Hematopoietic multipotent progenitor cell (in vitro differentiated cells): ENCODE measurements at regions not wholly inside any gene's neighbourhood (a gene's known extent, or its start where the extent isn't known, plus 50 kb on each side); places are given as distances from the start of the nearest gene placed in this dataset.
"Not testable (repeated sequence)": the region's sequence is repeated elsewhere in the genome, so short reads cannot be mapped to it uniquely, and the experiment has no call there.

Experiments used
- DNase-seq, 3 donors: peaks; one replicate each; pipeline ENCODE4 v3.0.0-alpha.2; 2011 to 2015; ENCODE audit warnings: low read depth in 2 of 3, low spot score in 2 of 3

DNA sequence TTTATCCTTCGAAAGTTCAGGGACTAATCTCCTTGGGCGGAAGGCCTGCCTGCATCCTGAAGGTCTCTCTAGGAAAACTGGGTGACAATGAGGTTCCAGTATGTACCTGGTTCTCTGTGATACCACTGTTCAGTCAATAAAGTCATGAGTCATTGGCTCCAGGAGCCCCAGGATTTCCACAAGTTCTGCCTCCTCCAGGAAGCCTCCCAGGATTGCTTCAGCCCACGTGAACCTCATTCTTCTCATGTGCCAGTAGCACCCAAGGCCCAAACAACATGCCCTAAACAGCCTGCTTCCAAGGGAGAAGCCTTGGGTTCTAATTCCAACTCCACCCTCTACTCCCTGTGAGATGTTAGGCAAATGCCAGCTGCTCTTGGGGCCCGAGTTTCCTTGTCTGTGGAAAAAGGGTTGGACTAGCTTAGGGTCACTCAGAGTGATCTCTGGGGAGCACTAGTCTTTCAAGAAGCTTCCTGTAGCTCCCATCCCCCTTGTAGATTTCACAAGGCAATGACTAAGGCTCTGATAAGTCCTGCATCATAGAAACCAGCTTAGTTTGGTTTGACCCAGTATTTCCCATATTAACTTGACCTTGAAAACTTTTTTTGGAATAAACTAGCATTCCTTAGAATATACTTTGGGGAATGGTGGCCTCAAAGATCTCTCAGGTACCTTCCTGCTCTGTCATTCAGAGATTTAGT, 118.3 kb upstream of the ATP2B2 start:
- DNase-seq, result no peak

DNA sequence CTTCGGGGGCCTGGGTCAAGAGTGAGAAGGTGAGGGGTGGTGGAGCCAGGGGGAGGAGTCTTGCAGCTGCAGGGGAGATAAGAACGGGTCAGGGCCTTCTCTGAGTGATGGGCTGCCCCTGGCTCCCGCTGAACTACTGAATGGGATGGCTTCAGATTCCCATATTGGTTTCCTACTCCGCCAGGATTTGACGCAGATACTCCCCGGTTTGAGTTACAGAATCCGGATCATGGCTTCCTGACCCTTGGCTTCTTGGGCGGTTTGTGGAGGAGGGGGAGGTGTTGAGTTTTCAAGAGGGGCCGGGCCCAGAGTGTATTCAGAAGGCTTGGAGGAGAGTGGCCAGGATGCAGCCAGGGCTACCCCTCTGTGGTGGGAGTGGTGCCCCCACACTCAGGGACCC, 119.9 kb upstream of the ATP2B2 start:
- DNase-seq, result no peak

DNA sequence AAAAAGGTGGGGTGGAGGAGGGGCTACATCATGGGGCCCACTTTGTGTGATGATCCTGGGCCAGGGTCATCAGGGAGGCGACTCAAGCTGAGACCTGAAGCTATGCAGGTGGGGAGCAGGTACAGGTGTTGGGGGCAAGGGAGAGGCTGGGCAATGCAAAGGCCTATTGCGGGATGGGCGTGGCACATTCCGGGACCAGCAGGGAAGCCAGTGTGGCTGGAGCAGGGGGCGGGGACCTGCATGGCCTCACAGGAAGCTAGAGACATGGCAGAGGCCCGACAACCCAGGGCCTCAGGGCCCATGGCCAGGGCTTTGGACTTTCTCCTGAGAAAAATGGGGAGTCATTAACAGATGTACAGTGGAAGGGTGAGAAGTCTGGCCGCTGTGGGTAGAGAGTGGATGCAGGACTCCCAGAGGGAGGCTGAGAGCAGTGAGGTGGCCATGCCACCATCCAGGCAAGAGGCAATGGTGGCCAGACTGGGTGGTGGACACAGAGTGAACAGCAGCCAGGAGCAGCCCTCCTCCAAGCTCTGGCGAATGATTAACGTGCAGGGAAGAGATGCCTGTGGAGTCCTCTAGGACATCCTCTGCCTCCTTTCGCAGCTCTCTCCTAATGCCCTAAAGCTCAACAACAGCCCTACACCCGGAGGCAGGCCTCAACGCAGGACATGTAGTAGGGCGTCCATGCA, 122.6 kb upstream of the ATP2B2 start:
- no peak for DNase-seq

DNA sequence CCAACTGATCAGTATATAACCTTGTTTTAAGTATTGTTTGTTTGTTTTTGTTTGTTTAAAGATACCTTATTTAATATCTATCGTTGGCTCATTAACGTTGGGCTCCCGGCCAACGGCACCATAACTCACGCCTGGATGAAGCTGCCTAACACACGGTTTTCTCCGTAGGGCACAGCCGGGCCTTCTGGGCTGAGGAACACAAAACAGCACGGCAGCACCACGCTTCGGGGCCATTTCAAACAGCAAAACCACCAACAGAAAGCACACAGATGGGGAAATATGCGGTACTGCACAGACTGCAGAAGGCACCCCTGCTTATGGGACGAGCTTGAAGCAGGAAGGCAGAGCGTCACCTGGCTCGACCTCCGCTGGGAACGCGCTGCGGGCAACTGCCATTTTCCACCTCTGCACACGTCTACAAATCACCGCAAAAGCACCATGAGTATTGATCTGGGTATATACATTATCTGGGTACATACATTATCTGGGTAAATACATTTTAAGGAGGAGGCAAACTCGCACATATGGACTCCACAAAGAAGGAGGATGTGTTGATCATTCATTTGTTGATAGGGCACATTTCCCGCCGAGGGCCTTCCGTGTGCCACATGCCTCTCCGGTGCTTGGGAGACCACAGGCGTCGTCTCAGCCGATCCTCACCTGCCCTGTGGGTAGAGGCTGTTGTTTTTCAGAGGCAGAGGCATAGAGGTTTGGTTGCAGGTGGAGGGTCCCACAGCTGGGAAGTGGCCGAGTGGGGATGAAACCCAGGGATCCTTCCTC, 123.7 kb upstream of the ATP2B2 start:
- no peak for DNase-seq

DNA sequence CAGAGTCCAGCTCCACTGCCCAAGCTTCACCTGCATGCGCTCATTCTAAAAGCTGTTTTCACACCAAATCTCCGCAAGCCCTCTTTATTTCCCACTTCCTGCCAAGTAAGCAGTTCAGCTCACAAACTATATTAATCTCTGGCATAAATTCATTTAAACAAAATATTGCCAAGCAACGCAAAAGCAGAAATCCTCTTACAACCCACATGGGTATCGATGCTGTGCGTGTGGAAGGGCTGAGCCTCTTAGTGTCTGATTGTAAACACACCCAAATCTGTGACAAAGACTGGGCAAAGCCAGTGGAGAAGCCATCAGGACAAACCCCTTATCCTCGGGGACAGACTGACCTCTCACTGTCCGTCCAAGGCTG, 124.3 kb upstream of the ATP2B2 start:
- DNase-seq, result no peak

DNA sequence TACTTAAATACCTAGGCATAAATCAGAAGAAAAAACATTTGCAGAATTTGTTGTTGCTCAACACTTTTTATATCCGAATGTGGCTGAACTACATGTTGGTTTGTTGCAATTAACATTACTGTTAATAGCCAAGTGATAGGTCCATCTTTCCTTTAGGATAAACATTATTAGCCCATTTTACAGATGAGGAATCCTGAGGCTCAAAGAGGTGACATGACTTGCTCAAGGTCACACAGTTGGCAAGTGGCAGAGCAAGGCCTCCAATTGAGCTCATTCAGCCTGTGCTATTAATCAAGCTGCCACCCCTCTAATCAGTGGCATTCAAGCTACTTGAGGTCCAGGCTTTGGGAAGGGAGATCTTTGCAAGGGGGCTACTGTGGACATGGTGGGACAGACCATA, 125.8 kb upstream of the ATP2B2 start:
- DNase-seq, result no peak

DNA sequence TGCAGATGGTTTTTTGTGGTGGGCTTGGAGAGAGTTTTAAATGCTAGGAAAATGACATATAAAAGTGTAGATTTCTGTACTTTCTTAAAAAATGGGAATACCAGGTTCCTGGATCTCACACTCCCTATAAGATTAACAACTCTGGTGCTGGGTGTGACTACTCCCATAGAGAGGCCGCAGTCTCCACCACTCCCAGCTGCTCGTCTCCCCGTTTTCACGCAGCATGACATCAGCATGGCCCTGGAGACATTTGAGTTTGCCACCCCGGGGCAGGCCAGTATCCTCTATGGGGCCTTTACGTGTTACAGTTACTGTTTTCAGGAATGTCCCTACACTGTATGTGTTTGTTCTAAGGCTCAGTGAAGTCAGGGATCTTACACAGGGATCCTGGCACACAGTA, 126.7 kb upstream of the ATP2B2 start:
- no peak for DNase-seq

DNA sequence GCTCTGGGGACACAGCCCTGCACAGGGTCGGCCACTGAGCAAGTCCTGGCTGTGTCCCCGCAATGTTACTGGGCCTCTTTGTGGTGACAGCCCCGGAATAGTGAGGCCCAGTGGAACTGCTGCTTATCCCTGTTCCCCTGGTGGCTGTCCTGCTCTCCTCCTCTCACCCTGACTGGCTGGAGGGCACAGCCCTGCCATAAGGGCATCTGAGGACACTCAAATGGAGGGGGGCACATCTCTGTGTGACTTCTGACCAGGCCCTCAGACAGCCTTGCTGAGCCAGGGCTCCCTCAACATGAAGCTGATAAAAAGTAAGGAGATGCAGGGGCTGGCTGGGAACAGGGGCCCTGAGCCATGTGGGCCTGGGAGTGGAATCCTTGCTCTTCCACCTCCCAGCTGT, 127.4 kb upstream of the ATP2B2 start:
- no peak for DNase-seq

DNA sequence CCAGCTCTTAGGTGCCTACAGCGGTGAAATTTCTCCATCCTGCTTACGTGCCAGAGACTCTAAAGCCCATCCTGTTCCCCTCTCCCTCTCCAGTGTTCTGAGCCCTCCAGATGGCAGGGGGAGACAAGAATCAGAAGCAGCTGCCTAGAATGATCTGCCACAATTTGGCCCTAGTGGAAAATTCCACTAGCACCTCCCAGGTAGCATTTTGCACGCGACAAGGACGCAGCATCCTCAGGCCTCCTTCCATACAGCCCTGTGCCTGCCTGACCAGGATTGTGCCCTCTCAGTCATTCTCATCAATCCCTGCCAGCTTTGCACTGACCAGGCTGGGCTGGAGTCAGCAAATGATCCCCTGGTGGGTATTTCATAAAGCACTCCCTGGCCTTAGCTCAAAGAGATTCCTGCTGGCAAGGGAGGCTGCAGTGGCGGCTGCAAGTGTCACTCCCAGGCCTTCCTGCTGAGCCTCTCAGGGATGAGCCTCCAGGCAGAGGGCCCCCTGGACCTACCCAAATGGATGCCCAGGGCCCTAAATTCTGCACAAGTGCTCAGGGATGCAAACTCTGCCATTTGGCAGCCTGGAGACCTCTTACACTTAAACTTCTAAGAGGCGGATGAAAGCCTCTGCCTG, 130.2 kb upstream of the ATP2B2 start:
- no peak for DNase-seq

DNA sequence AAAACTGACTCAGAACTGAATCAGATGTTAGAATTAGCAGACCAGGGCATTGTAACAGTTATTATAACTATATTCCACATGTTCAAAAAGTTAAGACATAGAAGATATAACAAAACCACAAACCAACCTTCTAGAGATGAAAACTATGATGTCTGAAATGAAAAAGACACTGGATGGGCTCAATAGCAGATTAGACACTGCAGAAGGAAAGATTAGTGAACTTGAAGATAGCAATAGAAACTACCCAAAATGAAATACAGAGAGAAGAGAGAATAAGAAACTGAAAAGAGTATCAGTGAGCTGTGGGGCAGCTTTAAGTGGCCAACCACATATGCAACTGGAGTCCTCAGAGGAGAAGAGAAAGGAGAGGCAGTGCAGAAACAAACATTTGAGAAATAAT, 132.0 kb upstream of the ATP2B2 start:
- no peak for DNase-seq

DNA sequence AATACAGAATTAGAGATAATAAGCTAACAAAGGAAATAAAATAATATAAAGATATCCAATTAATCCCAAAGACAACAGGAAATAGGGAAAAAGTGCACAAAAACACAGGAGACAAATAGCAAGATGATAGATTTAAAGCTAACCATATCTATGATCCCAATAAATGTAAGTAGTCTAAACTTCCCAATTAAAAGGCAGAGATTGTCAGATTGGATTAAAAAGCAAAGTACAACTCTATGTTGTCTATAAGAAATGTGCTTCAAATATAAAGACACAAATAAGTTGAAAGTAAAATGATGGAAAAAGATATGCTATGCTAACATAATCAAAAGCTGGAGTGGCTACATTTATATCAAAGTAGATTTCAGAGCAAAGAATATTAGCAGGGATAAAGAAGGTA, 133.1 kb upstream of the ATP2B2 start:
- no peak for DNase-seq

DNA sequence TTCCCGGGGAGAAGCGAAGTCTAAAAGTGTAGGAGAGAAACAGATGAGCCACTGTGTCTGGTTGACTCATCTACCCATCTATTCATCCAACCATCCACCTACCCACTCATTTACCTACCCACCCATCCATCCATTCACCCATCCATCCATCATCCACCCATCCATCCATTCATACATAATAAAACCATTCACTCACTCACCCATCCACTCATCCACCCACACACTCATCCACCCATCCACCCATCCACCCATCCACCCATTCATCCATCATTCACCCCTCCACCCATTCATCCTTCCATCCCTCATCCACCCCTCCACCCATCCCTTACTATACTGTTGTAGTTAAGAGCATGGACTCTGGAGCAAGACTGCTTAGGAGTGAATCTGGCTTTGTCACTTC, 136.4 kb upstream of the ATP2B2 start:
- no peak for DNase-seq

DNA sequence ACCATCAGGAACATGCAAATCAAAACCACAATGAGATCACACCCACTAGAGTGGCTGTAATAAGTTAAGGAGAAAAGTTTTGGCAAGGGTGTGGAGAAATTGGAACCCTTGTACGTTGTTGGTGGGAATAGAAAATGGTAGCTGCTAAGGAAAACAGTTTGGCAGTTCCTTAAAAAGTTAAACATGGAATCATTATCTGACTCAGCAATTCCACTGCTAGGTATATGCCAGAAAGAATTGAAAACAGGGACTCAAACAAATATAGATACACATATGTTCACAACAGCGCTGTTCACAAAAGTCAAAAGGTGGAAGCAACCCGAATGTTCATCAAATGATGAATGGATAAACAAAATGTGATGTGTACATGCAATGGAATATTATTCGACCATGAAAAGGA, 138.8 kb upstream of the ATP2B2 start:
- no peak for DNase-seq

DNA sequence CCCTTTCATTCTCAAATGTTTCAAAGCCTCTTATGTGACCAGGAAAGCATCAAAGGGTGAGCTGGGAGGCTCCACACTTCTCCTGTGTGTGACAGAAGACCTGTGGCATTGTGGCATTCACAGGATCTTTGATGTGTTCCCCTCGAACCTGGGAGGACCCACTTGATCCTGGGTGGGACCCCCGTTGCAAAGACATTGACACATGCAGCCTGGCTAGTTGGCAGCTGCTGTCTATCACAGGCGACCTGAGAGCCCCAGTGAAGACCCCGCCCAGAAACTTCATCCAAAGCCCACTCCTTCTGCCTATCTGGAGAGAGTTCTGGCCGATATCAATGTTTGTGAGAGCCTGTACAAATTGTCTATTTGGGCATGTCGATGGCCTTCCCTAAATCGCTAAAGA, 140.4 kb upstream of the ATP2B2 start:
- DNase-seq, result no peak

DNA sequence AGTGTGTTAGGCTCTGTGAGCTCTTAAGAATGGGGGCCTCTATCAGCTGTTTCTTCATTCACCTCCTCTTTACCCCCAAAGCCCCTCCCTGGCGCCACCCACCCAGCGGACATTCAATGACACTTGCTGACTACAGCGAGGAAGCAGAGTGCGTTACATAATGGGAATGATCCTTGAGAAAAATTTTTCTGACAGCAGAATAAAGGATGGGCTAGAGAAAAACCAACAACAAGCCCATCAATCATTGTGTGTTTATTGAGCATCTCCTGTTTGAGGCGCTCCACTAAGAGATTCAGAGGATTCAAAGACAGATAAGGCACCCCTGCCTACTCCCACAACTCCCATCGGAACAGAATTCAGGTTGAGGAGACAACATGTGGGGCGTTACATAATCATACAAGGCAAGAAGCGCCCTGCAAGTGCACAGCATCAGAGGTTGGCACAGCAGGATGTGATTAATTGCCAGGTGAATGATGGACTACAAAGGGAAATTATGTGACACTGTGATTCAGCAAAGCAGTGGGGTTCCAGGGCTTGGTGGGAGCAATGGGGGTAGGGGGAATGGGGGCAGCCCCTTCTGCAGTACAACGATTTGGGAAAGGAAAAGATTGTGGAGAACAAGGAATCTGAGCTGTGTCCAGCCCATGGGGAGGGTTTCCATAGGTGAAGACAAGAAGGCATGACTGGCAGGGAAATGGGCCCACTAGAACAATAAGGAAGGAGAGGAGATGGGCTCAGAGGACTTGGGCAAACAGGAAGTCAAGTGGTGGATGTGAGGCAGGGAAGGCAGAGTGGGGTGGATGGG, 141.3 kb upstream of the ATP2B2 start:
- no peak for DNase-seq

DNA sequence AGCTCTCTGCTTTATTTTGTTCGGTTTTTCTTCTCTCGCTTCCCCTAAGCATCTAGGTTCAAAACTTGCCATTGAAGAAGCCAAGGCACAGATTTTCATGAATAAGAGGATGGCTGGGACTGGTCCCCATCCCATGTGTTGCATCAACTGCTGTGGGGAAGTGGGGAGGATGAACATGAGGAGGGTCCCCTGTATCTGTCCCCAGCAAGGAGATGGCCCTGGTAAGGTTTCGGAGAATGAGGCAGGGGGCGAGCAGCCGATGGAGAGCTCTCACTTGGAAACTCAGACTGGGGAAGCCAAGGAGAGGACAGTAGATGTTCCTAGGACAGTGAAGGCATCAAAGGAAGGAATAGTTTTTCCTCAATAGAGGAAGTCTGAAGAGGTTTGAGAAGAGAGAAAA, 142.0 kb upstream of the ATP2B2 start:
- DNase-seq, result no peak

DNA sequence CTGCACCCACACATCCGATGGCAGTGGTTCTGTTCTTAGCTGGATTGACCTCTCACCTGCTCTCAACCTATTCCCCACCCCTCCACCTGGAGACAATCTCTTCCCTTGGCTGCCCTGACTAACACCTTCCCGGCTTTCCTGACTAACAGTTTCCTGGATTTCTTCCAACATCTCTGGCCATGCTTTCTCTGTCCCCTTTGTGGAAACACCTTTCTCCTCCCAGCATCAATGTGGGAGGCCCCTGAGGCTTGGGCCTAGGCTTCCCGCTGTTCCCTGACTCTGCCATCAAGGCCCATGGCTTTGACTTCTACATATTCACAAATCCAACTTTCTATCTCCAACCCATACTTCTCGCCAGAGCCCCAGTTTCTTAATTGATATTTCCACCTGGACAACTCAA, 142.8 kb upstream of the ATP2B2 start:
- DNase-seq, result no peak

DNA sequence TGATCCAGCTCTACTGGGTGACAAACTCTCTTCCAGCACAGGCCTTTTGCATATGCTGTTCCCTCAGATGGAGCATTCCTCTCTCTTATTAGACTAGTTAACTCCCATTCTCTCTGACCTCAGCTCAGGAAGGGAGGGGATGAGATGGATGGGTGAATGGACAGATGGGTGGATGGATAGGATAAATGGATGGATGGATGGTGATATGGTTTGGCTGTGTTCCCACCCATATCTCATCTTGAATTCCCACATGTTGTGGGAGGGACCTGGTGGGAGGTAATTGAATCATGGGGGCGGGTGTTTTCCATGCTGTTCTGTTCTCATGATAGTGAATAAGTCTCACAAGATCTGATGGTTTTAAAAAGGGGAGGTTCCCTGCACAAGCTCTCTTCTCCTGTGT, 144.1 kb upstream of the ATP2B2 start:
- not testable (repeated sequence) for DNase-seq

DNA sequence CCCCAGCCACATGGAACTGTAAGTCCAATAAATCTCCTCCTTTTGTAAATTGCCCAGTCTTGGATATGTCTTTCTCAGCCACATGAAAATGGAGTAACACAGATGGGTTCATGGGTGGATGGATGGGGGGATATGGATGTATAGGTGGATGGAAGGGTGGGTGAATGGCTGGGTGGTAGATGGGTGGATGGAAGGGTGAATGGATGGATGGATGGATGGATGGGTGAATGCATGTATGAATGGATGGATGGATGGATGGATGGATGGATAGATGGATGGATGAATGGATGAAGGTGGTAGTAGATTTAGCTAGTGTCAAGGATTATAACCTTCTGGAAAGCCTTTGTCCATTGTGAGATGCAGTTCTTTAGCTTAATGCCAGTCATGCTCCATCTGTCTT, 146.1 kb upstream of the ATP2B2 start:
- no peak for DNase-seq

DNA sequence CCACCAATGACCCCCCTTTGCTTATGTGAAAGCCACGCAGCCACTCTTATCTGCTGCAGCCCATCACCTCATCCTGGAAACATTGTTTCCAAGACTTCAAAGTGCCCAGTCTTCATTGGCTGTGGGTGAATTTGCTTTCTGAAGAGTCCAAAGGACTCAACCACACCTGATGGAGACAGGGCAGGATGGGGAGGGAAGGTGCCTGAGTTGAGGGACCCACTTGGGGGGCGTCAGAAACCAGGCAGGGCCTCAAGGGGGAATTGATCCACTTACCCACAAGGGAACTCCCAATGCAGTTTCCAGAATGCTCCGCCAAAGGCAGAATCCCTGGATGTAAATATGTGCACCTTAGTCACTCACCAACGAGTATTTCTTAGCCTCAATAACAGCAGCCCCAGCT, 147.9 kb upstream of the ATP2B2 start:
- DNase-seq, result no peak
